K562 (cell line): ENCODE measurements at regions not wholly inside any gene's neighbourhood (a gene's known extent, or its start where the extent isn't known, plus 50 kb on each side); places are given as distances from the start of the nearest gene placed in this dataset.

Experiments
- CAMTA2 ChIP-seq: fragments of 250-450 bp; sonication (Bioruptor Pico); conservative IDR thresholded peaks from 2 replicates; pipeline ENCODE4 v1.5.1; 2022
- CREM ChIP-seq: IDR thresholded peaks from 2 replicates; pipeline ENCODE4 v1.6.1; 2014; ENCODE audit warnings: antibody characterized with exemption, low read depth
- GATAD2B ChIP-seq: fragments of 450-650 bp; IDR thresholded peaks from 2 replicates; pipeline ENCODE4 v1.6.1; 2017; ENCODE audit warnings: mild to moderate bottlenecking, borderline replicate concordance
- KDM1A ChIP-seq, 2 experiments: fragments of 450-650 bp; IDR thresholded peaks; 2 replicates each; pipeline ENCODE4 v1.6.1; 2016; ENCODE audit warnings: mild to moderate bottlenecking in 2 of 2
- L3MBTL2 ChIP-seq: fragments of 450-650 bp; IDR thresholded peaks from 2 replicates; pipeline ENCODE4 v1.6.1; 2016; ENCODE audit warnings: mild to moderate bottlenecking, moderate library complexity
- MEIS2 ChIP-seq: fragments of 450-650 bp; IDR thresholded peaks from 2 replicates; pipeline ENCODE4 v1.6.1; 2014; ENCODE audit warnings: mild to moderate bottlenecking; ENCODE audit not compliant: partially characterized antibody
- NUFIP1 ChIP-seq: fragments of 450-650 bp; IDR thresholded peaks from 2 replicates; pipeline ENCODE4 v1.6.1; 2018; ENCODE audit not compliant: partially characterized antibody
- SMARCC2 ChIP-seq: fragments of 450-650 bp; IDR thresholded peaks from 2 replicates; pipeline ENCODE4 v1.6.1; 2017; ENCODE audit warnings: antibody characterized with exemption, moderate library complexity, mild to moderate bottlenecking, low read depth
- TEAD1 ChIP-seq, 2 experiments: fragments of 450-650 bp in 1 of 2; sonication (generic) in 1 of 2; formaldehyde crosslinking; IDR thresholded peaks; 2 replicates each; pipeline versions ENCODE4 v1.4.0 to v1.8.0; 2020 to 2022; ENCODE audit warnings: mild to moderate bottlenecking in 2 of 2, missing genetic modification reagents in 1 of 2
- THRAP3 ChIP-seq: fragments of 450-650 bp; IDR thresholded peaks from 2 replicates; pipeline ENCODE4 v1.6.1; 2016; ENCODE audit warnings: mild to moderate bottlenecking, inconsistent platforms, borderline replicate concordance
- ZFP36 ChIP-seq: fragments of 150-350 bp; IDR thresholded peaks from 2 replicates; pipeline ENCODE4 v1.6.1; 2018; ENCODE audit warnings: low read length, low read depth; ENCODE audit not compliant: partially characterized antibody
- ZNF583 ChIP-seq: fragments of 250-450 bp; sonication (Bioruptor Pico); IDR thresholded peaks from 2 replicates; pipeline ENCODE4 v1.4.0; 2020
- TF ChIP-seq, protein P1 (sequence below): sonication (generic); formaldehyde crosslinking; IDR thresholded peaks from 2 replicates; pipeline ENCODE4 v1.8.0; 2023; ENCODE audit warnings: mild to moderate bottlenecking, missing genetic modification reagents
- TF ChIP-seq, protein P2 (sequence below), 2 experiments: fragments of 450-650 bp in 1 of 2; sonication (generic) in 1 of 2; formaldehyde crosslinking in 1 of 2; IDR thresholded peaks in 1 of 2; conservative IDR thresholded peaks in 1 of 2; 2 replicates each; pipeline versions ENCODE4 v1.6.1 to v1.8.1; 2016 to 2023; ENCODE audit warnings: mild to moderate bottlenecking in 2 of 2, moderate library complexity in 2 of 2, inconsistent platforms in 1 of 2, missing genetic modification reagents in 1 of 2
- TF ChIP-seq, protein P3 (sequence below), 2 experiments: IDR thresholded peaks; 2 replicates each; pipeline ENCODE4 v1.6.1; 2012; ENCODE audit warnings: improper control_type of control experiment in 2 of 2, low read depth in 2 of 2, low read length in 2 of 2, borderline replicate concordance in 1 of 2
- TF ChIP-seq, protein P4 (sequence below): fragments of 450-650 bp; formaldehyde crosslinking; IDR thresholded peaks from 2 replicates; pipeline ENCODE4 v1.4.0; 2020; ENCODE audit warnings: mild to moderate bottlenecking, moderate library complexity

DNA sequence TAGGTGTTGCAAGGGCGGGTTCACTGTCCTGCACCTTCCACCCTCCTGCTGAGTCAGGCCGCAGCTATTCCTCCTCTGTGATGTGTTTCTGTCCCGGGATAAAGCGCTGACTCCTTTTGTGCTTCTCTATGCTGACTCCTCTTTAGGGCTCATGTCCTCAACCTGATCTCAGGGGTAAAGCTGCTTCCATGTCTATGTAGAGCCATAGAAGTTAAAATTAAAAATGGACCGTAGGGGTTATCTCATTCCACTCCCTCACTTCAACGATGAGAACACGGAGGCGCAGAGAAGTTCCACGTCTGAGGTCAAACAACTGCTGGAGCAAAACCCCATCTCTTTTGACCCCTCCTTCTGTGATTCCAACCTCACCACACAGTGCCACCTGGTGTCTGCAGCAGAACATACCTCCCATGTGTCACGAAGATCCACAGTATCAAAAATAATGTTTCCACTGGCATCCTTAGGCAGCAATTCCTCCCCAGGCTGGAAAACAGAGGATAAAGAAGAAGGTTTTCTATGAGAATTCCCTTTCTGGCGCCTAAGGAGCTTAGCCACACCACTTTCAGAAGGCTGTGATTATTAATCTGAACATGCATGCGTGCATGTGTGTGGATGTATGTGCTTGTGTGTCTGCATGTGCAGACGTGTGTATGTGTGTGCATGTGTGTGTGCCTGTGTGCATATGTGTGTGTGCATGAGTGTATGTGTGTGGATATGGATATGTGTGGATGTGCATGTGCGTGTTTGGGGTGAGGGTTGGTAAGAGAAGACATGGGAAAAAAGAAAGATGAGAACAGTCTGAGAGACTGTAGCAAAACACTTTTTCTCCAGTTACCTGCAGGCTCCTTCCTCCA is 81.2 kb upstream of the UCN3 start (continued):
- TF ChIP-seq, protein P1, sequence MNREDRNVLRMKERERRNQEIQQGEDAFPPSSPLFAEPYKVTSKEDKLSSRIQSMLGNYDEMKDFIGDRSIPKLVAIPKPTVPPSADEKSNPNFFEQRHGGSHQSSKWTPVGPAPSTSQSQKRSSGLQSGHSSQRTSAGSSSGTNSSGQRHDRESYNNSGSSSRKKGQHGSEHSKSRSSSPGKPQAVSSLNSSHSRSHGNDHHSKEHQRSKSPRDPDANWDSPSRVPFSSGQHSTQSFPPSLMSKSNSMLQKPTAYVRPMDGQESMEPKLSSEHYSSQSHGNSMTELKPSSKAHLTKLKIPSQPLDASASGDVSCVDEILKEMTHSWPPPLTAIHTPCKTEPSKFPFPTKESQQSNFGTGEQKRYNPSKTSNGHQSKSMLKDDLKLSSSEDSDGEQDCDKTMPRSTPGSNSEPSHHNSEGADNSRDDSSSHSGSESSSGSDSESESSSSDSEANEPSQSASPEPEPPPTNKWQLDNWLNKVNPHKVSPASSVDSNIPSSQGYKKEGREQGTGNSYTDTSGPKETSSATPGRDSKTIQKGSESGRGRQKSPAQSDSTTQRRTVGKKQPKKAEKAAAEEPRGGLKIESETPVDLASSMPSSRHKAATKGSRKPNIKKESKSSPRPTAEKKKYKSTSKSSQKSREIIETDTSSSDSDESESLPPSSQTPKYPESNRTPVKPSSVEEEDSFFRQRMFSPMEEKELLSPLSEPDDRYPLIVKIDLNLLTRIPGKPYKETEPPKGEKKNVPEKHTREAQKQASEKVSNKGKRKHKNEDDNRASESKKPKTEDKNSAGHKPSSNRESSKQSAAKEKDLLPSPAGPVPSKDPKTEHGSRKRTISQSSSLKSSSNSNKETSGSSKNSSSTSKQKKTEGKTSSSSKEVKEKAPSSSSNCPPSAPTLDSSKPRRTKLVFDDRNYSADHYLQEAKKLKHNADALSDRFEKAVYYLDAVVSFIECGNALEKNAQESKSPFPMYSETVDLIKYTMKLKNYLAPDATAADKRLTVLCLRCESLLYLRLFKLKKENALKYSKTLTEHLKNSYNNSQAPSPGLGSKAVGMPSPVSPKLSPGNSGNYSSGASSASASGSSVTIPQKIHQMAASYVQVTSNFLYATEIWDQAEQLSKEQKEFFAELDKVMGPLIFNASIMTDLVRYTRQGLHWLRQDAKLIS (CRISPR knock-in tag) = no peak
- 0 out of 2 replicates have a peak, but pooled peaks have one; percentile 72 for TF ChIP-seq THRAP3
- TF ChIP-seq CREM = 0 out of 2 replicates have a peak, but pooled peaks have one; percentile 7
- TF ChIP-seq GATAD2B = 0 out of 2 replicates have a peak, but pooled peaks have one; percentile 12
- no peak for TF ChIP-seq SMARCC2
- no peak for TF ChIP-seq ZFP36
- no peak for TF ChIP-seq ZNF583 (CRISPR knock-in tag)
- peak in 1 of 2 experiments; percentile 15; a peak in 1 of 4 replicates for TF ChIP-seq KDM1A (IDR thresholded peaks at IDR 0.05)
- TF ChIP-seq, protein P2, sequence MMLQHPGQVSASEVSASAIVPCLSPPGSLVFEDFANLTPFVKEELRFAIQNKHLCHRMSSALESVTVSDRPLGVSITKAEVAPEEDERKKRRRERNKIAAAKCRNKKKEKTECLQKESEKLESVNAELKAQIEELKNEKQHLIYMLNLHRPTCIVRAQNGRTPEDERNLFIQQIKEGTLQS (IDR thresholded peaks at IDR 0.05) = no peak
- TF ChIP-seq, protein P2 (CRISPR knock-in tag; conservative IDR thresholded peaks at IDR 0.05) = 0 out of 2 replicates have a peak, but pooled peaks have one; percentile 45
- no peak for TF ChIP-seq TEAD1 (CRISPR knock-in tag; IDR thresholded peaks at IDR 0.05)
- TF ChIP-seq, protein P3, sequence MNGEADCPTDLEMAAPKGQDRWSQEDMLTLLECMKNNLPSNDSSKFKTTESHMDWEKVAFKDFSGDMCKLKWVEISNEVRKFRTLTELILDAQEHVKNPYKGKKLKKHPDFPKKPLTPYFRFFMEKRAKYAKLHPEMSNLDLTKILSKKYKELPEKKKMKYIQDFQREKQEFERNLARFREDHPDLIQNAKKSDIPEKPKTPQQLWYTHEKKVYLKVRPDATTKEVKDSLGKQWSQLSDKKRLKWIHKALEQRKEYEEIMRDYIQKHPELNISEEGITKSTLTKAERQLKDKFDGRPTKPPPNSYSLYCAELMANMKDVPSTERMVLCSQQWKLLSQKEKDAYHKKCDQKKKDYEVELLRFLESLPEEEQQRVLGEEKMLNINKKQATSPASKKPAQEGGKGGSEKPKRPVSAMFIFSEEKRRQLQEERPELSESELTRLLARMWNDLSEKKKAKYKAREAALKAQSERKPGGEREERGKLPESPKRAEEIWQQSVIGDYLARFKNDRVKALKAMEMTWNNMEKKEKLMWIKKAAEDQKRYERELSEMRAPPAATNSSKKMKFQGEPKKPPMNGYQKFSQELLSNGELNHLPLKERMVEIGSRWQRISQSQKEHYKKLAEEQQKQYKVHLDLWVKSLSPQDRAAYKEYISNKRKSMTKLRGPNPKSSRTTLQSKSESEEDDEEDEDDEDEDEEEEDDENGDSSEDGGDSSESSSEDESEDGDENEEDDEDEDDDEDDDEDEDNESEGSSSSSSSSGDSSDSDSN (IDR thresholded peaks at IDR 0.05; ENCODE audit: borderline replicate concordance in 1 of 2, low read depth in 2 of 2, low read length in 2 of 2) = no peak
- TF ChIP-seq L3MBTL2 = 0 out of 2 replicates have a peak, but pooled peaks have one; percentile 10
- TF ChIP-seq NUFIP1 = no peak
- no peak for TF ChIP-seq MEIS2
- TF ChIP-seq CAMTA2 (CRISPR knock-in tag) = no peak
- TF ChIP-seq, protein P4, sequence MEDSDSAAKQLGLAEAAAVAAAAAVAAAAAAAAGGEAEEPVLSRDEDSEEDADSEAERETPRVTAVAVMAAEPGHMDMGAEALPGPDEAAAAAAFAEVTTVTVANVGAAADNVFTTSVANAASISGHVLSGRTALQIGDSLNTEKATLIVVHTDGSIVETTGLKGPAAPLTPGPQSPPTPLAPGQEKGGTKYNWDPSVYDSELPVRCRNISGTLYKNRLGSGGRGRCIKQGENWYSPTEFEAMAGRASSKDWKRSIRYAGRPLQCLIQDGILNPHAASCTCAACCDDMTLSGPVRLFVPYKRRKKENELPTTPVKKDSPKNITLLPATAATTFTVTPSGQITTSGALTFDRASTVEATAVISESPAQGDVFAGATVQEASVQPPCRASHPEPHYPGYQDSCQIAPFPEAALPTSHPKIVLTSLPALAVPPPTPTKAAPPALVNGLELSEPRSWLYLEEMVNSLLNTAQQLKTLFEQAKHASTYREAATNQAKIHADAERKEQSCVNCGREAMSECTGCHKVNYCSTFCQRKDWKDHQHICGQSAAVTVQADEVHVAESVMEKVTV = peak; percentile 57
